ENCODE measurements at regions not wholly inside any gene's neighbourhood (a gene's known extent, or its start where the extent isn't known, plus 50 kb on each side); places are given as distances from the start of the nearest gene placed in this dataset.
"Not testable (repeated sequence)": the region's sequence is repeated elsewhere in the genome, so short reads cannot be mapped to it uniquely, and the experiment has no call there.

DNA sequence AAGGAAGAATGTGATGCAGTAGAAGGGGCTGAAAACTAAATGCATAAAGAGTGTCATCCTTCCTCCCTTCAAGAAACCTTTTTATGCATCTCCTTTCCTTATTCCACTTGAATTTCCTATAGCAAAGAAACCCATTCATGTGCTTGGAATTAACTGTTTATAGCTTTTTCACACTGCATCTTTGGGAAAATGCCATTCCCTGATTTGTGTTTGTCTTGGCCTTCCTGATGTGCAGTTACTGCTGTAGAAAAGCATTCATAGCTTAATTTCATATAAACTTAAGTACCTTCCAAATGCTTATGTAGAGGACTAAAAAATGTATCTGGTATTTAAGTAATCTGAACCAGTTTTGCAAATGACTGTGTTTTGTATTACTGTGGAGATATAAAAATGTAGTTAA is 61.8 kb downstream of the SDR9C7 start:
- no peaks in the 10 kb centered on the region for H3K79me2 ChIP-seq (ENCODE audit: control insufficient read depth, insufficient read depth, low read length, unreplicated experiment)
- no peaks in the 10 kb centered on the region for H3K36me3 ChIP-seq (ENCODE audit: insufficient read depth, low read length)
- H2AFZ ChIP-seq (ENCODE audit: low read length, unreplicated experiment): no peak overlapping the region
- no peak overlapping the region for H3K4me3 ChIP-seq (ENCODE audit: low read depth, low read length)
- no peak overlapping the region for H3K27ac ChIP-seq (ENCODE audit: low read depth, low read length)
- H3K4me1 ChIP-seq (ENCODE audit: control insufficient read depth, insufficient read depth, low read length, unreplicated experiment): no peaks in the 10 kb centered on the region
- peaks cover 67% of the 10 kb centered on the region for H3K27me3 ChIP-seq (ENCODE audit: insufficient read depth, low read length)

DNA sequence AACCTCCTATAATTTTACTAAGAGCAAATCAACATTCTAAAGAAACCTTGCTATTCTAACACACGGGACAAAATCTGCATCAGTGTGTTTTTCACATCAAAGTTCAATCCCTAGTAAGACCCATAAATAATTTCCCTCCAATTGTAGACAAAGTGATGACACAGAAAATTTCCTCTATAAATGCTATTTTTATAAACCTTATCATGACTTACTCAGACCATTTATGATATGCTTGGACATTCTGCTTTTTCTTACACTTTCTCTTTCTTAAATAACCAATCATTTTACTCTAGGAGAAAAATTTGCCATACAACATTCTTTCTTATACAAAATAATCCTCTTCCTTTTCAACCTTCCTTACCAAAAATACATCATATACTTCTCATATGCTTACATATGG is 67.0 kb downstream of the SDR9C7 start:
- Histone ChIP-seq H2AFZ (ENCODE audit: low read length, unreplicated experiment) (no peak overlapping the region), H3K4me3 (ENCODE audit: low read depth, low read length) (no peak overlapping the region), H3K79me2 (ENCODE audit: control insufficient read depth, insufficient read depth, low read length, unreplicated experiment) (no peaks in the 10 kb centered on the region), H3K27ac (ENCODE audit: low read depth, low read length) (no peak overlapping the region), H3K36me3 (ENCODE audit: insufficient read depth, low read length) (no peaks in the 10 kb centered on the region), H3K4me1 (ENCODE audit: control insufficient read depth, insufficient read depth, low read length, unreplicated experiment) (no peaks in the 10 kb centered on the region), H3K27me3 (ENCODE audit: insufficient read depth, low read length) (peaks cover 17% of the 10 kb centered on the region)

DNA sequence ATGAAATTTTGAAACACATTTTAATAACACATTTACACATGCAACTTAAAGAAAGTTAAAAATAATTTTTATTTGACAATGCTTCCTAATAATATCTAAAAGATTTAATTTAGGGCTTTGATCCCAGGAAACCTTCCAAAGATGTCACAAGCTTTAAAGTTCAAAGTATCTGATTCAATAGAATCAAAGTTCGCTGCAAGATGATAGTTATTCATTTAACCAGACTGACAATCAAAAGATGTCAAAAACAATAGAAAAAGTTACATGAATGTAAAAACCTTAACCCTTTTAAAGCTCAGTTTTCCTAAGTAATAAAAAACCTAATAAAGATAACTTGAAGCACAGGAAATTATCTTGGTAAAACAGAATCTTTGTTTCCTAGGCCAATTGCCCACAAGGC is 67.7 kb downstream of the SDR9C7 start:
- Histone ChIP-seq H3K4me3 (ENCODE audit: low read depth, low read length) (no peak overlapping the region), H3K4me1 (ENCODE audit: control insufficient read depth, insufficient read depth, low read length, unreplicated experiment) (no peaks in the 10 kb centered on the region), H3K79me2 (ENCODE audit: control insufficient read depth, insufficient read depth, low read length, unreplicated experiment) (no peaks in the 10 kb centered on the region), H3K27ac (ENCODE audit: low read depth, low read length) (no peak overlapping the region), H3K36me3 (ENCODE audit: insufficient read depth, low read length) (no peaks in the 10 kb centered on the region), H2AFZ (ENCODE audit: low read length, unreplicated experiment) (no peak overlapping the region), H3K27me3 (ENCODE audit: insufficient read depth, low read length) (peaks cover 10% of the 10 kb centered on the region; the same call in 1 of the 2 replicates)

DNA sequence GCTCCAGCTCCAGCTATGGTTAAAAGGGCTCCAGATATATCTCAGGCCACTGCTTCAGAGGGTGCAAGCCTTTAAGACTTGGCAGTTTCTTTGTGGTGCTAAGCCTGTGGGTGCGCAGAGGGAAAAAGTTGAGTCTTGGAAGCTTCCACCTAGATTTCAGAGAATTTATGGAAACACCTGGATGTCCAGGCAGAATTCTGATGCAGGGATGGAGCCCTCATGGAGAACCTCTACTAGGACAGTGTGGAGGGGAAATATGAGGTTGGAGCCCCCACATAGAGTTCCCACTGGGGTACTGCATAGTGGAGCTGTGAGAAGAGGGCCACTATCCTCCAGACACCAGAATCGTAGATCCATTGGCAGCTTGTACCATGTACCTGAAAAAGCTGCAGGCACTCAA is 69.9 kb downstream of the SDR9C7 start:
- H2AFZ ChIP-seq (ENCODE audit: low read length, unreplicated experiment): no peak overlapping the region
- H3K79me2 ChIP-seq (ENCODE audit: control insufficient read depth, insufficient read depth, low read length, unreplicated experiment): no peaks in the 10 kb centered on the region
- no peaks in the 10 kb centered on the region for H3K4me1 ChIP-seq (ENCODE audit: control insufficient read depth, insufficient read depth, low read length, unreplicated experiment)
- no peak overlapping the region for H3K27ac ChIP-seq (ENCODE audit: low read depth, low read length)
- peaks cover 2% of the 10 kb centered on the region; the same call in 1 of the 2 replicates for H3K27me3 ChIP-seq (ENCODE audit: insufficient read depth, low read length)
- no peak overlapping the region for H3K4me3 ChIP-seq (ENCODE audit: low read depth, low read length)
- H3K36me3 ChIP-seq (ENCODE audit: insufficient read depth, low read length): no peaks in the 10 kb centered on the region

DNA sequence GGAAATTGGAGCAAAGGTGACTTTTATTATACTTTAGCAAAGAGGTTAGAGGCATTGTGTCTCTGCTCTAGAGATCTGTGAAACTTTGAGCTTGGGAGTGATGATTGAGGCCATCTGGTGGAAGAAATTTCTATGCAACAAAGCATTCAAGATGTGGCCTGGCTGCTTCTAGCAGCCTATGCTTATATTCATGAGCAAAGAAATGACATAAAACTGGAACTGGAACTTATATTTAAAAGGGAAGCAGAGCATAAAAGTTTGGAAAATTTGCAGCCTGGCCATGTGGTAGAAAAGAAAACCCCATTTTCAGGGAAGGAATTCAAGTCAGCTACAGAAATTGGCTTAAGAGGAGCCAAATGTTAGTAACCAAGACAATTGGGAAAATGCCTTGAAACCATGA is 70.4 kb downstream of the SDR9C7 start:
- H3K79me2 ChIP-seq (ENCODE audit: control insufficient read depth, insufficient read depth, low read length, unreplicated experiment): no peaks in the 10 kb centered on the region
- H3K4me1 ChIP-seq (ENCODE audit: control insufficient read depth, insufficient read depth, low read length, unreplicated experiment): no peaks in the 10 kb centered on the region
- H3K27ac ChIP-seq (ENCODE audit: low read depth, low read length): no peak overlapping the region
- H3K36me3 ChIP-seq (ENCODE audit: insufficient read depth, low read length): no peaks in the 10 kb centered on the region
- no peak overlapping the region for H2AFZ ChIP-seq (ENCODE audit: low read length, unreplicated experiment)
- no peak overlapping the region for H3K4me3 ChIP-seq (ENCODE audit: low read depth, low read length)
- peaks cover 6% of the 10 kb centered on the region; the same call in 1 of the 2 replicates for H3K27me3 ChIP-seq (ENCODE audit: insufficient read depth, low read length)

DNA sequence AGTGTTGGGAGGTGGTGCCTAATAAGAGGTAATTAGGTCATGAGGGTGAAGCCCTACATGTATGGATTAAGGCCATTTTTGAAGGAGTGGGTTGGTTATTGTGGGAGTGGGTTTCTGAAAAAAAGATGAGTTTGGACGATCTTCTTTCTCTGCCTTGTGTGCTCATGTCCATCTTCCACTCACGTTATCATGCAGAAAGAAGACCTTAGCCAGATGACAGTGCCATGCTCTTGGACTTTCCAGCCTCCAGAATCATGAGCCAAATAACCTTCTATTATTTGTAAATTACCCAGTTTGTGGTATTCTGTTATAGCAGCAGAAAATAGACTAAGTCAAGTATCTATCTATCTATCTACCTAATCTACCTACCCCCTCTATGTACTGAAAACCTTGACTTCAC is 71.9 kb downstream of the SDR9C7 start:
- H3K36me3 ChIP-seq (ENCODE audit: insufficient read depth, low read length): no peaks in the 10 kb centered on the region
- no peak overlapping the region for H3K27ac ChIP-seq (ENCODE audit: low read depth, low read length)
- no peaks in the 10 kb centered on the region for H3K79me2 ChIP-seq (ENCODE audit: control insufficient read depth, insufficient read depth, low read length, unreplicated experiment)
- H2AFZ ChIP-seq (ENCODE audit: low read length, unreplicated experiment): no peak overlapping the region
- H3K4me1 ChIP-seq (ENCODE audit: control insufficient read depth, insufficient read depth, low read length, unreplicated experiment): no peaks in the 10 kb centered on the region
- H3K27me3 ChIP-seq (ENCODE audit: insufficient read depth, low read length): peaks cover 14% of the 10 kb centered on the region; the same call in 1 of the 2 replicates
- no peak overlapping the region for H3K4me3 ChIP-seq (ENCODE audit: low read depth, low read length)

DNA sequence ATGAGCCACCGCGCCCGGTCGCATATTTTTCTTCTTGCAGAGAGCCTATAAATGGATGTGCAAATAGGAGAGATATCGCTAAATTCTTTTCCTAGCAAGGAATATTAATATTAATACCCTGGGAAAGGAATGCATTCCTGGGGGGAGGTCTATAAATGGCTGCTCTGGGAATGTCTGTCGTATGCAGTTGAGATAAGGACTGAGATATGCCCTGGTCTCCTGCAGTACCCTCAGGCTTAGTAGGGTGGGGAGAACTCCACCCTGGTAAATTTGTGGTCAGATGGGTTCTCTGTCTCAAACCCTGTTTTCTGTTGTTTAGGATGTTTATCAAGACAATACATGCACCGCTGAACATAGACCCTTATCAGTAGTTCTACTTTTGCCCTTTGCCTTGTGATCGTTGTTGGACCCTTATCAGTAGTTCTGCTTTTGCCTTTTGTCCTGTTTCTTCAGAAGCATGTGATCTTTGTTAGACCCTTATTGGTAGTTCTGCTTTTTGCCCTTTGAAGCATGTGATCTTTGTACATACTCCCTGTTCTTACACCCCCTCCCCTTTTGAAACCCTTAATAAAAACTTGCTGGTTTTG is 80.7 kb downstream of the SDR9C7 start:
- not testable (repeated sequence) for H3K4me1 ChIP-seq (ENCODE audit: control insufficient read depth, insufficient read depth, low read length, unreplicated experiment); H3K27ac ChIP-seq (ENCODE audit: low read depth, low read length); H3K79me2 ChIP-seq (ENCODE audit: control insufficient read depth, insufficient read depth, low read length, unreplicated experiment); H2AFZ ChIP-seq (ENCODE audit: low read length, unreplicated experiment); H3K4me3 ChIP-seq (ENCODE audit: low read depth, low read length); H3K36me3 ChIP-seq (ENCODE audit: insufficient read depth, low read length)
- H3K27me3 ChIP-seq (ENCODE audit: insufficient read depth, low read length): peaks cover 31% of the 10 kb centered on the region; the same call in 1 of the 2 replicates

DNA sequence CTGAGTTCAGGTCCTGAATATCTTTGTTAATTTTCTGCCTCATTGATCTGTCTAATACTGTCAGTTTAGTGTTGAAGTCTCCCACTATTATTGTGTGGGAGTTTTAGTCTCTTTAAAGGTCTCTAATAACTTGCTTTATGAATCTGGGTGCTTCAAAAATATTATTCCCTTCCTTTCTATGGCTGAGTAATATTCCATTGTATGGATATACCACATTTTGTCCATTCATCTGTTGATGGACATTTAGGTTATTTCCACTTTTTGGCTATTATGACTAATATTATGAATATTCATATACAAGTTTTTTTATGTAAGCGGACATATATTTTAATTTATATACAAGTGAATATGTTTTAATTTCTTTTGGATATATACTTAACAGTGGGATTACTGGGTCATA is 82.7 kb downstream of the SDR9C7 start:
- Histone ChIP-seq H2AFZ (ENCODE audit: low read length, unreplicated experiment) (no peak overlapping the region), H3K4me3 (ENCODE audit: low read depth, low read length) (no peak overlapping the region), H3K79me2 (ENCODE audit: control insufficient read depth, insufficient read depth, low read length, unreplicated experiment) (no peaks in the 10 kb centered on the region), H3K4me1 (ENCODE audit: control insufficient read depth, insufficient read depth, low read length, unreplicated experiment) (no peaks in the 10 kb centered on the region), H3K27ac (ENCODE audit: low read depth, low read length) (no peak overlapping the region), H3K36me3 (ENCODE audit: insufficient read depth, low read length) (no peaks in the 10 kb centered on the region), H3K27me3 (ENCODE audit: insufficient read depth, low read length) (peaks cover 26% of the 10 kb centered on the region; the same call in 1 of the 2 replicates)

DNA sequence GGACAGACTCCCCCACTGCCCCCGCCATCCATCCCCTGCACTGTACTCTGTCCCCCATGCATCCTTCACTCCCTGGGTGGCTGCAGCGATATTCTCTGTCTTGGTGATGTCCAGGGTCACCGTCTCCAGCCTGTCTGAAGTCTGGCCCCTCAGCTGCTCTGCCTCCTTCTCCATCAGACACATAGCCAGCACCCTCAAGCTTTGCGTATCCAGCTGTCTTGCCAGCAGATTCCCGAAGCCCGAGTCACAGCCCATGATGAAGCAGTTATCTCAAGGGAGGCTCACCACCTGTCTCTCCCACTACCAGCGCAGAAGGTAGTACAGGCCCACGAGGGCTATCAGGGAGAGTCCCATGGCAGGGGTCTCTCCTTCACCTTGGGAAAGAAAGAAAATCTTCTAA is 77.8 kb downstream of the HSD17B6 start:
- Histone ChIP-seq H3K36me3 (ENCODE audit: insufficient read depth, low read length) (no peaks in the 10 kb centered on the region), H3K27ac (ENCODE audit: low read depth, low read length) (no peak overlapping the region), H2AFZ (ENCODE audit: low read length, unreplicated experiment) (no peak overlapping the region), H3K4me3 (ENCODE audit: low read depth, low read length) (no peak overlapping the region), H3K27me3 (ENCODE audit: insufficient read depth, low read length) (no peaks in the 10 kb centered on the region), H3K79me2 (ENCODE audit: control insufficient read depth, insufficient read depth, low read length, unreplicated experiment) (no peaks in the 10 kb centered on the region), H3K4me1 (ENCODE audit: control insufficient read depth, insufficient read depth, low read length, unreplicated experiment) (peaks cover 20% of the 10 kb centered on the region)

DNA sequence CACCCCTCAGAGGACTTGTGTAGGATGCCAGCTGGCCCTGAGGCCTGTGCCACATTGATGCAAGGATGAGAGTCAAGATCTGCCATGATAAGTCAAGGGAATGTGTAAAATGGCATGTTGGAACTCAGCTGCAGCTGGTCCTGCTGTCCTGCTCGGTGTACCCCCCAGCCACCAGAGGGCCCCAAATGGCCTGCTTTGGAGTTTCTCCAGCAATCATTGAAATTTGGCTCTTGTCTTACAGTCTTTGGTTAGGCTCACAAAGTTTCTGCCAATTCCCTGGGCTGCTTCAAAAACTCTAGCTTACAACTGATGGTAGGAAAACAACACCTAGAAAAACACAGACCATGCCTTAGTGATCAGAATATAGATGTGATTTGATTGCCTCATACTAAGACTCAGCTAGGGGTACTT is 76.8 kb downstream of the HSD17B6 start:
- peaks cover 25% of the 10 kb centered on the region for H3K4me1 ChIP-seq (ENCODE audit: control insufficient read depth, insufficient read depth, low read length, unreplicated experiment)
- no peak overlapping the region for H2AFZ ChIP-seq (ENCODE audit: low read length, unreplicated experiment)

DNA sequence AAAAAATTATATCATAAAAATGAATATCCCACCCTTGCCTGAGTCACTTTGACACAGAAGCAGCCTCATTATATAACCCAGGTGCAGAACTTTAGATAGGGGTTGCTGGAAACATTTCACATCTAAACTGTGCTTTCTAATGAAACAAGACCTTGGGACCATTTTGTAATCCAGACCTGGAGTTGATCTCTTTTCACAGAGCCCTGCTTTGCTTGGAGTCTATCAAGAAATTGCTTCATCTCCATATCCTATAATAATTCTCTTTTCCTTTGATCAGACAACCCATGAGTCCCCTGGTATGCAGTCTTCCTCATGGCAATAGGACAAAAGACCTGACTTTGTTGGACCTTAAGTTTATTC is 76.3 kb downstream of the HSD17B6 start:
- no peaks in the 10 kb centered on the region for H3K79me2 ChIP-seq (ENCODE audit: control insufficient read depth, insufficient read depth, low read length, unreplicated experiment)

More for the DNA sequence above, 76.8 kb downstream of the HSD17B6 start:
- no peaks in the 10 kb centered on the region for H3K36me3 ChIP-seq (ENCODE audit: insufficient read depth, low read length)
- no peaks in the 10 kb centered on the region for H3K79me2 ChIP-seq (ENCODE audit: control insufficient read depth, insufficient read depth, low read length, unreplicated experiment)
- H3K4me3 ChIP-seq (ENCODE audit: low read depth, low read length): no peak overlapping the region
- H3K27me3 ChIP-seq (ENCODE audit: insufficient read depth, low read length): no peaks in the 10 kb centered on the region
- no peak overlapping the region for H3K27ac ChIP-seq (ENCODE audit: low read depth, low read length)

More for the DNA sequence above, 76.3 kb downstream of the HSD17B6 start:
- Histone ChIP-seq H3K36me3 (ENCODE audit: insufficient read depth, low read length) (no peaks in the 10 kb centered on the region), H2AFZ (ENCODE audit: low read length, unreplicated experiment) (no peak overlapping the region), H3K4me1 (ENCODE audit: control insufficient read depth, insufficient read depth, low read length, unreplicated experiment) (peaks cover 25% of the 10 kb centered on the region), H3K27me3 (ENCODE audit: insufficient read depth, low read length) (no peaks in the 10 kb centered on the region), H3K27ac (ENCODE audit: low read depth, low read length) (no peak overlapping the region), H3K4me3 (ENCODE audit: low read depth, low read length) (no peak overlapping the region)
